GM12878 (cell line): ENCODE measurements at regions not wholly inside any gene's neighbourhood (a gene's known extent, or its start where the extent isn't known, plus 50 kb on each side); places are given as distances from the start of the nearest gene placed in this dataset.
"Not testable (repeated sequence)": the region's sequence is repeated elsewhere in the genome, so short reads cannot be mapped to it uniquely, and the experiment has no call there.

Source experiments
- ATAC-seq: fragments of 200-7000 bp; cut with Tn5 transposase; 3 replicates; pipeline ENCODE4 v1.9.1; 2020; ENCODE audit warnings: mild to moderate bottlenecking, moderate library complexity
- BruUV-seq: library from RNA; stranded (reverse); fragments of 400-500 nt; replicated peaks from 2 replicates; lab custom pipeline; 2021; lab: Mats Ljungman, UMichigan
- CTCF ChIA-PET: fragments of 300-600 bp; sonication (Branson Sonifier 250); formaldehyde crosslinking; extraction: SDS; loops from one replicate; lab custom pipeline; 2021; ENCODE audit warnings: inconsistent platforms; lab: Yijun Ruan, JAX
- POLR2A ChIA-PET: fragments of 350-600 bp; formaldehyde crosslinking; extraction: SDS; loops from one replicate; lab custom pipeline; 2021; ENCODE audit warnings: inconsistent platforms; lab: Charles Lee
- RAD21 ChIA-PET: fragments of 300-600 bp; sonication (Branson Sonifier 250); formaldehyde crosslinking; loops from one replicate; lab custom pipeline; 2023; ENCODE audit warnings: antibody characterized with exemption; ENCODE audit not compliant: unreplicated experiment; lab: Charles Lee
- SMC1A ChIA-PET: fragments of 300-600 bp; sonication (Branson Sonifier 250); formaldehyde crosslinking; loops from one replicate; lab custom pipeline; 2023; ENCODE audit not compliant: unreplicated experiment, uncharacterized antibody; lab: Charles Lee
- DNase-seq: peaks from one replicate; pipeline ENCODE4 v3.0.0-alpha.2; 2011; ENCODE audit warnings: low read depth, low spot score
- FAIRE-seq: peaks from 3 replicates; lab custom pipeline; 2011; peaks lifted over from hg19 to GRCh38; lab: Jason Lieb, UNC
- H2AFZ ChIP-seq: 2 replicates; pipeline ENCODE4 v1.6.0; 2011; ENCODE audit warnings: low read depth, low read length, control low read depth; ENCODE audit not compliant: control insufficient read depth
- H3K27ac ChIP-seq: 2 replicates; pipeline ENCODE4 v1.5.1; 2011; ENCODE audit warnings: control low read depth; ENCODE audit not compliant: control insufficient read depth, insufficient read depth
- H3K27me3 ChIP-seq, 2 experiments: replicated peaks in 1 of 2; 2 replicates each; pipeline versions ENCODE4 v1.6.0 to v1.6.1; 2011; ENCODE audit warnings: low read length in 1 of 2; ENCODE audit not compliant: control insufficient read depth in 2 of 2, insufficient read depth in 2 of 2
- H3K36me3 ChIP-seq, 2 experiments: 2 replicates each; pipeline ENCODE4 v1.5.1; 2011; ENCODE audit warnings: low read length in 1 of 2; ENCODE audit not compliant: control insufficient read depth in 2 of 2, insufficient read depth in 2 of 2
- H3K4me1 ChIP-seq: 2 replicates; pipeline ENCODE4 v1.6.1; 2011; ENCODE audit warnings: mild to moderate bottlenecking, low read length, moderate library complexity, mixed read lengths; ENCODE audit not compliant: control insufficient read depth, insufficient read depth
- H3K4me2 ChIP-seq: 2 replicates; pipeline ENCODE4 v1.6.0; 2011; ENCODE audit warnings: control low read depth; ENCODE audit not compliant: control insufficient read depth, insufficient read depth
- H3K4me3 ChIP-seq: fragments of 200-600 bp; sonication (generic); 2 replicates; pipeline ENCODE4 v1.5.1; 2016
- H3K79me2 ChIP-seq: 2 replicates; pipeline ENCODE4 v1.6.0; 2011; ENCODE audit warnings: low read length; ENCODE audit not compliant: control insufficient read depth, insufficient read depth
- H3K9ac ChIP-seq: 2 replicates; pipeline ENCODE4 v1.8.0; 2011; ENCODE audit warnings: low read length, control low read depth, mixed read lengths; ENCODE audit not compliant: control insufficient read depth, insufficient read depth
- H3K9me3 ChIP-seq: replicated peaks from 3 replicates; pipeline ENCODE4 v1.5.1; 2011; ENCODE audit warnings: mild to moderate bottlenecking, low read length; ENCODE audit not compliant: control insufficient read depth, insufficient read depth
- H4K20me1 ChIP-seq: 2 replicates; pipeline ENCODE4 v1.6.0; 2011; ENCODE audit not compliant: control insufficient read depth, insufficient read depth
- IRF3 ChIP-seq: fragments of 450-650 bp; IDR thresholded peaks from 2 replicates; pipeline ENCODE4 v1.6.1; 2014; ENCODE audit warnings: mild to moderate bottlenecking
- KLF5 ChIP-seq: fragments of 450-650 bp; IDR thresholded peaks from 2 replicates; pipeline ENCODE4 v1.6.1; 2014; ENCODE audit warnings: mild to moderate bottlenecking; ENCODE audit not compliant: partially characterized antibody
- NBN ChIP-seq: fragments of 450-650 bp; IDR thresholded peaks from 2 replicates; pipeline ENCODE4 v1.6.1; 2016
- NFXL1 ChIP-seq: fragments of 450-650 bp; IDR thresholded peaks from 2 replicates; pipeline ENCODE4 v1.6.1; 2017; ENCODE audit warnings: antibody characterized with exemption, mild to moderate bottlenecking, borderline replicate concordance
- POU2F2 ChIP-seq: IDR thresholded peaks from 3 replicates; pipeline ENCODE4 v1.6.1; 2011; ENCODE audit warnings: low read depth, mild to moderate bottlenecking, low read length, borderline replicate concordance
- RFX5 ChIP-seq: IDR thresholded peaks from 2 replicates; pipeline ENCODE4 v1.6.1; 2011; ENCODE audit warnings: low read depth, low read length, improper control_type of control experiment
- SRF ChIP-seq, 2 experiments: IDR thresholded peaks; 2 replicates each; pipeline ENCODE4 v1.6.1; 2011; ENCODE audit warnings: low read depth in 2 of 2, low read length in 2 of 2, mild to moderate bottlenecking in 1 of 2, moderate library complexity in 1 of 2
- SUZ12 ChIP-seq: fragments of 200-600 bp; sonication (generic); IDR thresholded peaks from one replicate; pipeline ENCODE4 v1.6.1; 2018; ENCODE audit warnings: antibody characterized with exemption, mild to moderate bottlenecking; ENCODE audit not compliant: unreplicated experiment
- ZBTB33 ChIP-seq: fragments of 450-650 bp; IDR thresholded peaks from 2 replicates; pipeline ENCODE4 v1.6.1; 2017; ENCODE audit warnings: mild to moderate bottlenecking
- ZBTB4 ChIP-seq: fragments of 450-650 bp; formaldehyde crosslinking; IDR thresholded peaks from 2 replicates; pipeline ENCODE4 v1.4.0; 2022; ENCODE audit warnings: mild to moderate bottlenecking, moderate library complexity
- WGBS: methylation state at CpG from one replicate; pipeline ENCODE4 v1.1.6; 2016; ENCODE audit warnings: low lambda C conversion rate; ENCODE audit not compliant: insufficient replicate concordance, insufficient coverage; ENCODE audit errors: missing lambda C conversion rate; 5-methylcytosine and 5-hydroxymethylcytosine counted together
- in situ Hi-C: fragments of 300-500 bp; cut with MboI; formaldehyde crosslinking; loops from 9 replicates; pipeline ENCODE4 v1.14.3; 2018; ENCODE audit warnings: mixed read lengths
- intact Hi-C: fragments of 100-400 bp; cut with micrococcal nuclease; formaldehyde crosslinking; loops from one replicate; pipeline ENCODE4 v1.14.2; 2022; ENCODE audit not compliant: unreplicated experiment

DNA sequence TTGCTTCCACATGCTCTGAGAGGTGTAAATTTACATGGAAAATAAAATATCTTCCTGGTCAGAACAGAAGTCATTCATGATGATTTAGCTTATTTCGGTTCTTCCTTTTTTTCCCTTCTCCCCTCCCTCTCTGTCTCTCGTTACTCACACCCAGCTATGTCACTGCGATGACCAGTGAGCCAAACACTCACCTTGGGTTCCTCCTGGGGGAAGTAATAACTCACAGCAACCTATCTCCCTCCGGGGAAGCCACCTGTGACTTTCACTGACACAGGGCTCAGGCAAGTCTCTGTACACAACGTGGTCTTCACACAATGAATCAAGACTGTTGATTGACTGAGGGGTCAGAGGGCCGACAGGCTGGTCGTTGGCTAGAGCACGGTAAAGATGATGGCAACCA, 135.3 kb upstream of the VANGL1 start (continued):
- TF ChIP-seq ZBTB4 (CRISPR knock-in tag) (no peak), RFX5 (no peak), NFXL1 (no peak)

DNA sequence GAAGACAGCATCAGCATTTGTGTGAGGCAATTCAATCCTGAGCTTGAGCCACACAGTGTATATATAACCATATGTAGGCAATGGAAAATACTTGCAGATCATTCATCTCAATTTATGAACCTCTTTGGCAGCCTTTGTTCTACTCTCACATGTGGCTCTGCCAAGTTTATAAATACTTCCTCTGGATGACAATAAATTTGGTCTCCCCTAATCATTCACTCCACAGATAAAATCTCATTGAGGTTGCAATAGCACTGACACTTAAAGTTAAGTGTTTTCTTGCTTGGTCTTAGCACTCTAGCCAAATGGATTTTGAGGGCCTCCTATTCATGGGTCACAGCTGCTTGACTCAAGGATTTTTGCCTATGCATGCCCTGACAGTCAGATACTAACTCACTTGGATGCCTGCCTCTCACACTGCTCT, 136.6 kb upstream of the VANGL1 start:
- ChIA-PET RAD21 (no interaction called here), CTCF (no interaction called here), POLR2A (no interaction called here), SMC1A (no interaction called here)
- no peak overlapping the region for H2AFZ ChIP-seq
- no peaks in the 10 kb centered on the region for H3K36me3 ChIP-seq
- no peaks in the 10 kb centered on the region for H3K9me3 ChIP-seq
- H3K4me1 ChIP-seq: no peaks in the 10 kb centered on the region
- ATAC-seq (no peak), DNase-seq (no peak), FAIRE-seq (no peak)
- no peak overlapping the region for H3K4me2 ChIP-seq
- H3K27ac ChIP-seq: no peak overlapping the region
- in situ Hi-C loops: no loop called here
- BruUV-seq: no TSS peak
- no peaks in the 10 kb centered on the region for H3K79me2 ChIP-seq
- H3K4me3 ChIP-seq: no peak overlapping the region
- H3K27me3 ChIP-seq: no peaks in the 10 kb centered on the region; a peak in 2 of 4 replicates
- intact Hi-C loops: no loop called here
- no peaks in the 10 kb centered on the region for H4K20me1 ChIP-seq
- no peak for TF ChIP-seq NBN
- no peak for TF ChIP-seq SUZ12
- no peak for TF ChIP-seq KLF5
- TF ChIP-seq ZBTB33: no peak
- no peak for TF ChIP-seq IRF3
- no peak for TF ChIP-seq POU2F2
- TF ChIP-seq SRF (IDR thresholded peaks at IDR 0.05; ENCODE audit: low read depth in 2 of 2, low read length in 2 of 2): no peak
- no peak overlapping the region for H3K9ac ChIP-seq

DNA sequence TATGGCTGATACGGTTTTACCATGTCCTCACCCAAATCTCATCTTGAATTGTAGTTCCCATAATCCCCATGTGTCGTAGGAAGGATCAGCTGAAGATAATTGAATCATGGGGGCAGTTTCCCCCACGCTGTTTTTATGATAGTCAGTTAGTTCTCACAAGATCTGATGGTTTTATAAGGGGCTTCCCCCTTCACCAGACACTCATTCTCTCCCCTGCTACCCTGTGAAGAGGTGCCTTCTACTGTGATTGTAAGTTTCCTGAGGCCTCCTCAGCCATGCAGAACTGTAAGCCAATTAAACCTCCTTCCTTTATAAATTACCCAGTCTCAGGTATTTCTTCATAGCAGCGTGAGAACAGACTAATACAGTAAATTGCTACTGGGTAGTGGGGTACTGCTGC, 139.6 kb upstream of the VANGL1 start:
- RAD21 ChIA-PET, H2AFZ ChIP-seq, DNase-seq, in situ Hi-C loops, ATAC-seq, H3K9ac ChIP-seq, FAIRE-seq, H3K9me3 ChIP-seq, H3K4me3 ChIP-seq, H4K20me1 ChIP-seq, POLR2A ChIA-PET, H3K4me1 ChIP-seq, BruUV-seq, SMC1A ChIA-PET, H3K4me2 ChIP-seq, intact Hi-C loops, H3K27ac ChIP-seq, H3K27me3 ChIP-seq, CTCF ChIA-PET, H3K79me2 ChIP-seq, H3K36me3 ChIP-seq: not testable (repeated sequence)
- WGBS: 0% methylated on average over 4 of the region's 4 CpGs
